ENCODE measurements at regions not wholly inside any gene's neighbourhood (a gene's known extent, or its start where the extent isn't known, plus 50 kb on each side); places are given as distances from the start of the nearest gene placed in this dataset.
"Not testable (repeated sequence)": the region's sequence is repeated elsewhere in the genome, so short reads cannot be mapped to it uniquely, and the experiment has no call there.

- DNase-seq: no peak
Measured at GRCh38 chr9:74369844-74370243, 127.3 kb upstream of the RORB start.

GRCh38 chr9:74373348-74373747, 123.8 kb upstream of the RORB start:
- DNase-seq: no peak

- no peak for DNase-seq
Measured at GRCh38 chr9:74379718-74380117, 117.4 kb upstream of the RORB start.

- no peak for DNase-seq
Measured at GRCh38 chr9:74391816-74392215, 105.3 kb upstream of the RORB start.

GRCh38 chr9:74403581-74403980, 93.6 kb upstream of the RORB start:
- no peak for DNase-seq

- DNase-seq: no peak
Measured at GRCh38 chr9:74404620-74405019, 92.5 kb upstream of the RORB start.

- DNase-seq: no peak
Measured at GRCh38 chr9:74407166-74407565, 90.0 kb upstream of the RORB start.

- no peak for DNase-seq
Measured at GRCh38 chr9:74412236-74412979, 84.7 kb upstream of the RORB start.

GRCh38 chr9:74413876-74414275, 83.3 kb upstream of the RORB start:
- DNase-seq: no peak

- DNase-seq: no peak
Measured at GRCh38 chr9:74414325-74414724, 82.8 kb upstream of the RORB start.

GRCh38 chr9:74415995-74416394, 81.1 kb upstream of the RORB start:
- no peak for DNase-seq

- not testable (repeated sequence) for DNase-seq
Measured at GRCh38 chr9:74424488-74424887, 72.6 kb upstream of the RORB start.

GRCh38 chr9:74431467-74431866, 65.7 kb upstream of the RORB start:
- DNase-seq: no peak

- DNase-seq: no peak
Measured at GRCh38 chr9:74443036-74443750, 53.9 kb upstream of the RORB start.

GRCh38 chr9:74444369-74444768, 52.8 kb upstream of the RORB start:
- DNase-seq: no peak

All from activated T-cell treated with anti-CD3 and anti-CD28 coated beads for 4 hours (primary cell).